Iris pigment epithelial cell (primary cell): ENCODE measurements at regions not wholly inside any gene's neighbourhood (a gene's known extent, or its start where the extent isn't known, plus 50 kb on each side); places are given as distances from the start of the nearest gene placed in this dataset.
"Not testable (repeated sequence)": the region's sequence is repeated elsewhere in the genome, so short reads cannot be mapped to it uniquely, and the experiment has no call there.

Experiments used
- DNase-seq: peaks from one replicate; pipeline ENCODE4 v3.0.0-alpha.2; 2011; ENCODE audit warnings: low read depth

- DNase-seq = no peak
Observed at GRCh38 chr1:10867914-10868598, 71.6 kb upstream of the CASZ1 start.

- no peak for DNase-seq
Observed at GRCh38 chr1:10868599-10868965, 72.1 kb upstream of the CASZ1 start.

GRCh38 chr1:10869933-10870332 lies 73.5 kb upstream of the CASZ1 start:
- DNase-seq = no peak

GRCh38 chr1:10870493-10871096 lies 74.1 kb upstream of the CASZ1 start:
- no peak for DNase-seq

GRCh38 chr1:10873189-10873588 lies 76.7 kb upstream of the CASZ1 start:
- DNase-seq = peak; percentile 6

- no peak for DNase-seq
Observed at GRCh38 chr1:10874351-10874750, 77.9 kb upstream of the CASZ1 start.

GRCh38 chr1:10877894-10878293 lies 81.4 kb upstream of the CASZ1 start:
- no peak for DNase-seq

- DNase-seq = no peak
Observed at GRCh38 chr1:10878469-10878868, 82.0 kb upstream of the CASZ1 start.

GRCh38 chr1:10880063-10880462 lies 83.6 kb upstream of the CASZ1 start:
- DNase-seq = no peak

GRCh38 chr1:10881046-10881445 lies 84.6 kb upstream of the CASZ1 start:
- DNase-seq = no peak

GRCh38 chr1:10882069-10882468 lies 85.6 kb upstream of the CASZ1 start:
- no peak for DNase-seq

GRCh38 chr1:10887032-10887431 lies 90.6 kb upstream of the CASZ1 start:
- not testable (repeated sequence) for DNase-seq

- no peak for DNase-seq
Observed at GRCh38 chr1:10888291-10888690, 91.8 kb upstream of the CASZ1 start.

- no peak for DNase-seq
Observed at GRCh38 chr1:10888791-10889649, 92.6 kb upstream of the CASZ1 start.

- no peak for DNase-seq
Observed at GRCh38 chr1:10889650-10890353, 93.4 kb upstream of the CASZ1 start.

- DNase-seq = no peak
Observed at GRCh38 chr1:10890491-10891071, 94.1 kb upstream of the CASZ1 start.

GRCh38 chr1:10891091-10891490 lies 94.6 kb upstream of the CASZ1 start:
- no peak for DNase-seq

- DNase-seq = no peak
Observed at GRCh38 chr1:10892138-10893065, 96.0 kb upstream of the CASZ1 start.

- no peak for DNase-seq
Observed at GRCh38 chr1:10895621-10896020, 99.2 kb upstream of the CASZ1 start.

- DNase-seq = no peak
Observed at GRCh38 chr1:10896673-10897072, 100.2 kb upstream of the CASZ1 start.
